ENCODE measurements at regions not wholly inside any gene's neighbourhood (a gene's known extent, or its start where the extent isn't known, plus 50 kb on each side); places are given as distances from the start of the nearest gene placed in this dataset.

- WGBS, 2 donors, result 91 to 94% methylated on average over 6 of the region's 6 CpGs
- Histone ChIP-seq H3K4me1 (no peaks in the 10 kb centered on the region), H3K4me3 (no peak overlapping the region), H3K27ac (no peak overlapping the region), H3K27me3 (no peaks in the 10 kb centered on the region), H3K36me3 (peaks cover 0 to 8% (median 3%) of the 10 kb centered on the region in 4 donors), H3K9me3 (no peaks in the 10 kb centered on the region)
- TF ChIP-seq POLR2AphosphoS5 (IDR thresholded peaks at IDR 0.05) (no peak), POLR2A (IDR thresholded peaks at IDR 0.05) (no peak), EP300 (IDR thresholded peaks at IDR 0.05) (no peak)
- TF ChIP-seq, protein P1, sequence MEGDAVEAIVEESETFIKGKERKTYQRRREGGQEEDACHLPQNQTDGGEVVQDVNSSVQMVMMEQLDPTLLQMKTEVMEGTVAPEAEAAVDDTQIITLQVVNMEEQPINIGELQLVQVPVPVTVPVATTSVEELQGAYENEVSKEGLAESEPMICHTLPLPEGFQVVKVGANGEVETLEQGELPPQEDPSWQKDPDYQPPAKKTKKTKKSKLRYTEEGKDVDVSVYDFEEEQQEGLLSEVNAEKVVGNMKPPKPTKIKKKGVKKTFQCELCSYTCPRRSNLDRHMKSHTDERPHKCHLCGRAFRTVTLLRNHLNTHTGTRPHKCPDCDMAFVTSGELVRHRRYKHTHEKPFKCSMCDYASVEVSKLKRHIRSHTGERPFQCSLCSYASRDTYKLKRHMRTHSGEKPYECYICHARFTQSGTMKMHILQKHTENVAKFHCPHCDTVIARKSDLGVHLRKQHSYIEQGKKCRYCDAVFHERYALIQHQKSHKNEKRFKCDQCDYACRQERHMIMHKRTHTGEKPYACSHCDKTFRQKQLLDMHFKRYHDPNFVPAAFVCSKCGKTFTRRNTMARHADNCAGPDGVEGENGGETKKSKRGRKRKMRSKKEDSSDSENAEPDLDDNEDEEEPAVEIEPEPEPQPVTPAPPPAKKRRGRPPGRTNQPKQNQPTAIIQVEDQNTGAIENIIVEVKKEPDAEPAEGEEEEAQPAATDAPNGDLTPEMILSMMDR (IDR thresholded peaks at IDR 0.05), result no peak
- intact Hi-C loops (cut with DNase I), result no loop called here
- no peak for DNase-seq
Observed at GRCh38 chrX:2600564-2600963, 90.5 kb upstream of the CD99 start.

DNA sequence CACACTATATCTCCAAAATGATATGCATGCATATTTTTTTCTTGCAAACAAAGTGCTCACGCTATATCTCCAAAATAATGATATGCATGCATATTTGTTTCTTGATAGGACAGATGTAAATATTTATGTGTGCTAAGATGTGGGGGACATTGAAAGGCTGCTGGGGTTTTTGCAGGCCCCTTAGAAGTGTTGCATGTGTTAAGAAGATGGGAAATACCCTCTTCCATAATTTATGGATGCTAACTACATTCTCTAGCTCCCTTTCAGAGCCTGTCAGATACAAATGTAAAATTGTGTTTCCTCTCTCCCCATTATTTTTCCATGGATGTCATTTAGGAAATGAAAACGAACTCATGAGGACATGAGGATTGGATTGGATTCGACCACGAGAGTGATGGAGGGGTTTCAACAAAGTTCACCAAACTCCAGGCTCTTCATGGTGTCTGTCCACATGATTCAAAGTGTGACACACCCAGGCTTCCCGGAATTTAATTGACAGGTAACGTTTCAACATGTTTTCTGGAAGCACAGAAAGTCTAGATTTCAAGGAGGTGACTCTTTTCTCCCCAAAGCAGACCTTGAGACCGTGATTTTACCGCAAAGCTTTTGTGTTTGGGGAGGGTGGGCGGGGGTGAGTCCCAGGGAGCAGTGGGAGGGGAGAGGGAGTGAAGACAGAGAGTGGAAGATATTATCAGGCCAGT is 94.4 kb upstream of the CD99 start:
- no peak for DNase-seq
- Histone ChIP-seq H3K27me3 (no peaks in the 10 kb centered on the region), H3K4me3 (no peak overlapping the region), H3K27ac (no peak overlapping the region), H3K9me3 (no peaks in the 10 kb centered on the region), H3K36me3 (peaks cover 0 to 8% (median 0%) of the 10 kb centered on the region in 4 donors), H3K4me1 (peaks cover 0 to 4% (median 0%) of the 10 kb centered on the region in 4 donors)
- WGBS, 2 donors, result 73 to 80% methylated on average over 9 of the region's 9 CpGs
- TF ChIP-seq EP300 (IDR thresholded peaks at IDR 0.05) (no peak), POLR2AphosphoS5 (IDR thresholded peaks at IDR 0.05) (no peak), POLR2A (IDR thresholded peaks at IDR 0.05) (no peak)
- TF ChIP-seq, protein P1 (IDR thresholded peaks at IDR 0.05), result no peak
- intact Hi-C loops (cut with DNase I), result no loop called here

DNA sequence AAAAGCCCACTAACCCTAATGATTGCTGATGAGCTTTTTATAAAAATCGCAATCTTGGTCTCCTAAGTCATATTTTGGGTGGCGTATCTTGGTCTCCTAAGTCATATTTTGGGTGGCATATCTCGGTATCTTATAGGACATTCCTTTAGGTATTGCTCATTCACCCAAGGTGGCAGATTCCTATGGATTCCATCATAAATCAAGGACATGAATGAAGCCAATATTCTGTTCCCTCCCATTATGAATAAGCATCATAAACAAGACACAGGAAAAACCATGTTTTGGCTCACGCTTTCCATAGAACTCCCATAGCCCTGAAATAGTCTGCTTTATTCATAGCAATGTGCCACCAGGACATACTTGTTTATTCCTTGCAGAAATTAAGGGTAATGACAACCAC is 95.0 kb upstream of the CD99 start:
- DNase-seq, result no peak
- 96 to 97% methylated on average over 4 of the region's 4 CpGs for WGBS, 2 donors
- Histone ChIP-seq H3K36me3 (peaks cover 0 to 2% (median 0%) of the 10 kb centered on the region in 4 donors), H3K27ac (no peak overlapping the region), H3K4me1 (peaks cover 0 to 4% (median 0%) of the 10 kb centered on the region in 4 donors), H3K4me3 (no peak overlapping the region), H3K27me3 (no peaks in the 10 kb centered on the region), H3K9me3 (no peaks in the 10 kb centered on the region)
- TF ChIP-seq POLR2AphosphoS5 (IDR thresholded peaks at IDR 0.05) (no peak), EP300 (IDR thresholded peaks at IDR 0.05) (no peak), POLR2A (IDR thresholded peaks at IDR 0.05) (no peak)
- TF ChIP-seq, protein P1 (IDR thresholded peaks at IDR 0.05), result no peak
- intact Hi-C loops (cut with DNase I), result no loop called here

DNA sequence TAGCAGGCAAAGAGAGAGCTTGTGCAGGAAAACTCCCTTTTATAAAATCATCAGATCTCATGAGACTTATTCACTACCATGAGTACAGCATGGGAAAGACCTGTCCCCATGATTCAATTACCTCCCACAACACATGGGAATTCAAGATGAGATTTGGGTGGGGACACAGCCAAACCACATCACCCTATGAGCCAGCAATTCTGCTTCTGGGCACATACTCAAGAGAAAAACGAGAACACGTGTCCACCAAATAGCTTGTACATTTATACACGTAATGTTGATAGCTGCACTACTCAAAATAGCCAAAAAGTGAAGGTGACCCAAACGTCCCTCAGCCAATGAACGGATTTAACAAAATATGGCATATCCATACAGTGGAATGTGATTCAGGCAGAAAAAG is 94.5 kb upstream of the DHRSX start:
- intact Hi-C loops (cut with DNase I), result no loop called here
- TF ChIP-seq EP300 (IDR thresholded peaks at IDR 0.05) (no peak), POLR2A (IDR thresholded peaks at IDR 0.05) (no peak), POLR2AphosphoS5 (IDR thresholded peaks at IDR 0.05) (no peak)
- TF ChIP-seq, protein P1 (IDR thresholded peaks at IDR 0.05), result no peak

More for the DNA sequence above, 94.5 kb upstream of the DHRSX start:
- no peak for DNase-seq
- Histone ChIP-seq H3K9me3 (no peaks in the 10 kb centered on the region), H3K36me3 (no peaks in the 10 kb centered on the region), H3K4me3 (no peak overlapping the region), H3K27ac (no peak overlapping the region), H3K27me3 (no peaks in the 10 kb centered on the region), H3K4me1 (peaks cover 0 to 4% (median 0%) of the 10 kb centered on the region in 4 donors)
- 83 to 87% methylated on average over 5 of the region's 5 CpGs for WGBS, 2 donors

All from sigmoid colon (tissue), 6 donors.